ENCODE measurements at regions not wholly inside any gene's neighbourhood (a gene's known extent, or its start where the extent isn't known, plus 50 kb on each side); places are given as distances from the start of the nearest gene placed in this dataset.
"Not testable (repeated sequence)": the region's sequence is repeated elsewhere in the genome, so short reads cannot be mapped to it uniquely, and the experiment has no call there.

GRCh38 chr10:94125268-94125667 is 131.5 kb downstream of the PLCE1 start:
- TF ChIP-seq CTCF, POLR2AphosphoS5 (IDR thresholded peaks at IDR 0.05): not testable (repeated sequence)
